Fibroblast of lung (primary cell): ENCODE measurements at regions not wholly inside any gene's neighbourhood (a gene's known extent, or its start where the extent isn't known, plus 50 kb on each side); places are given as distances from the start of the nearest gene placed in this dataset.

Source experiments
- EZH2 ChIP-seq: IDR thresholded peaks from 2 replicates; pipeline ENCODE4 v1.5.1; 2012; ENCODE audit warnings: low read length, control low read depth, mild to moderate bottlenecking; ENCODE audit errors: missing control alignments
- TF ChIP-seq, protein P1 (sequence below), 2 donors: IDR thresholded peaks in 1 of 2; conservative IDR thresholded peaks in 1 of 2; 1 replicate in 1 of 2; 2 replicates in 1 of 2; pipeline ENCODE4 v1.5.1; 2011 to 2012; ENCODE audit warnings: low read length in 2 of 2, control low read depth in 1 of 2, inconsistent platforms in 1 of 2, low read depth in 1 of 2, mild to moderate bottlenecking in 1 of 2

DNA sequence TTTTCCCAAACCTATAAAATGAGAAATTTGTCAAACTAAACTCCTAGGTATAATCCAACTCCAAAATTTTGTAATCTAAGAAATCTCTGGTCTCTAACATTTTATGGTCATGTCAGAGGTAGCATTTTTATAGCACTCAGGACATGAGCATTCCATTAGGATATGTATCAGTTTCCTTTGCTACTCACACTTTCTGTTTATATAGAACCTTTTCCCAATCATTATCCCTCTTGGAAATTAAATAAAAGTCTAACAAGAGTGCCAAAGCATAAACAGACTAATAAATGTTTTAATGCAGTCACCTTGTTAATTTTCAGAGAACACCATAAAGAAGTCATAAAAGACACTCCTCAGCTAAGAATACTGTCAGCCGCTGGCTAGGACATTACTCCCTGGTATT lies 300.0 kb upstream of the CWC22 start:
- TF ChIP-seq, protein P1, sequence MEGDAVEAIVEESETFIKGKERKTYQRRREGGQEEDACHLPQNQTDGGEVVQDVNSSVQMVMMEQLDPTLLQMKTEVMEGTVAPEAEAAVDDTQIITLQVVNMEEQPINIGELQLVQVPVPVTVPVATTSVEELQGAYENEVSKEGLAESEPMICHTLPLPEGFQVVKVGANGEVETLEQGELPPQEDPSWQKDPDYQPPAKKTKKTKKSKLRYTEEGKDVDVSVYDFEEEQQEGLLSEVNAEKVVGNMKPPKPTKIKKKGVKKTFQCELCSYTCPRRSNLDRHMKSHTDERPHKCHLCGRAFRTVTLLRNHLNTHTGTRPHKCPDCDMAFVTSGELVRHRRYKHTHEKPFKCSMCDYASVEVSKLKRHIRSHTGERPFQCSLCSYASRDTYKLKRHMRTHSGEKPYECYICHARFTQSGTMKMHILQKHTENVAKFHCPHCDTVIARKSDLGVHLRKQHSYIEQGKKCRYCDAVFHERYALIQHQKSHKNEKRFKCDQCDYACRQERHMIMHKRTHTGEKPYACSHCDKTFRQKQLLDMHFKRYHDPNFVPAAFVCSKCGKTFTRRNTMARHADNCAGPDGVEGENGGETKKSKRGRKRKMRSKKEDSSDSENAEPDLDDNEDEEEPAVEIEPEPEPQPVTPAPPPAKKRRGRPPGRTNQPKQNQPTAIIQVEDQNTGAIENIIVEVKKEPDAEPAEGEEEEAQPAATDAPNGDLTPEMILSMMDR (conservative IDR thresholded peaks at IDR 0.05 in 1 of 2, IDR thresholded peaks at IDR 0.05 in 1 of 2; ENCODE audit: low read depth in 1 of 2, low read length in 2 of 2), result no peak
- TF ChIP-seq EZH2, result no peak
